ENCODE measurements at regions not wholly inside any gene's neighbourhood (a gene's known extent, or its start where the extent isn't known, plus 50 kb on each side); places are given as distances from the start of the nearest gene placed in this dataset.
"Not testable (repeated sequence)": the region's sequence is repeated elsewhere in the genome, so short reads cannot be mapped to it uniquely, and the experiment has no call there.

GRCh38 chr18:43787721-43788120 is 510.4 kb upstream of the SYT4 start:
- TF ChIP-seq GABPB1, ZNF281 (CRISPR knock-in tag; IDR thresholded peaks at IDR 0.05): not testable (repeated sequence)
- TF ChIP-seq, protein P1, sequence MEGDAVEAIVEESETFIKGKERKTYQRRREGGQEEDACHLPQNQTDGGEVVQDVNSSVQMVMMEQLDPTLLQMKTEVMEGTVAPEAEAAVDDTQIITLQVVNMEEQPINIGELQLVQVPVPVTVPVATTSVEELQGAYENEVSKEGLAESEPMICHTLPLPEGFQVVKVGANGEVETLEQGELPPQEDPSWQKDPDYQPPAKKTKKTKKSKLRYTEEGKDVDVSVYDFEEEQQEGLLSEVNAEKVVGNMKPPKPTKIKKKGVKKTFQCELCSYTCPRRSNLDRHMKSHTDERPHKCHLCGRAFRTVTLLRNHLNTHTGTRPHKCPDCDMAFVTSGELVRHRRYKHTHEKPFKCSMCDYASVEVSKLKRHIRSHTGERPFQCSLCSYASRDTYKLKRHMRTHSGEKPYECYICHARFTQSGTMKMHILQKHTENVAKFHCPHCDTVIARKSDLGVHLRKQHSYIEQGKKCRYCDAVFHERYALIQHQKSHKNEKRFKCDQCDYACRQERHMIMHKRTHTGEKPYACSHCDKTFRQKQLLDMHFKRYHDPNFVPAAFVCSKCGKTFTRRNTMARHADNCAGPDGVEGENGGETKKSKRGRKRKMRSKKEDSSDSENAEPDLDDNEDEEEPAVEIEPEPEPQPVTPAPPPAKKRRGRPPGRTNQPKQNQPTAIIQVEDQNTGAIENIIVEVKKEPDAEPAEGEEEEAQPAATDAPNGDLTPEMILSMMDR (IDR thresholded peaks at IDR 0.05): not testable (repeated sequence)
